Forelimb muscle (tissue), 1 donor: ENCODE measurements at regions not wholly inside any gene's neighbourhood (a gene's known extent, or its start where the extent isn't known, plus 50 kb on each side); places are given as distances from the start of the nearest gene placed in this dataset.

ENCODE experiments used
- DNase-seq: peaks from one replicate; pipeline ENCODE4 v3.0.0-alpha.2; 2013; ENCODE audit warnings: low read depth

- DNase-seq, result no peak
These were observed 487.0 kb upstream of the SEMA3D start for GRCh38 chr7:85673876-85674275.

GRCh38 chr7:85669225-85669624 lies 482.4 kb upstream of the SEMA3D start:
- no peak for DNase-seq

- DNase-seq, result no peak
These were observed 477.5 kb upstream of the SEMA3D start for GRCh38 chr7:85664341-85664740.

- DNase-seq, result no peak
These were observed 472.5 kb upstream of the SEMA3D start for GRCh38 chr7:85659364-85659763.

- no peak for DNase-seq
These were observed 468.4 kb upstream of the SEMA3D start for GRCh38 chr7:85655252-85655651.

GRCh38 chr7:85644272-85644671 lies 457.4 kb upstream of the SEMA3D start:
- no peak for DNase-seq

GRCh38 chr7:85641331-85641730 lies 454.5 kb upstream of the SEMA3D start:
- DNase-seq, result no peak

GRCh38 chr7:85638394-85638793 lies 451.5 kb upstream of the SEMA3D start:
- DNase-seq, result no peak

GRCh38 chr7:85634951-85635350 lies 448.1 kb upstream of the SEMA3D start:
- no peak for DNase-seq

- no peak for DNase-seq
These were observed 444.2 kb upstream of the SEMA3D start for GRCh38 chr7:85630904-85631600.

- DNase-seq, result no peak
These were observed 441.1 kb upstream of the SEMA3D start for GRCh38 chr7:85627791-85628586.

- DNase-seq, result no peak
These were observed 435.2 kb upstream of the SEMA3D start for GRCh38 chr7:85622059-85622458.

GRCh38 chr7:85620936-85621685 lies 434.3 kb upstream of the SEMA3D start:
- DNase-seq, result no peak

GRCh38 chr7:85619236-85619635 lies 432.4 kb upstream of the SEMA3D start:
- no peak for DNase-seq

GRCh38 chr7:85614684-85615083 lies 427.8 kb upstream of the SEMA3D start:
- DNase-seq, result no peak

GRCh38 chr7:85612514-85612913 lies 425.7 kb upstream of the SEMA3D start:
- DNase-seq, result no peak

- DNase-seq, result no peak
These were observed 421.9 kb upstream of the SEMA3D start for GRCh38 chr7:85608804-85609203.

GRCh38 chr7:85602196-85602595 lies 415.3 kb upstream of the SEMA3D start:
- DNase-seq, result no peak

- DNase-seq, result no peak
These were observed 413.5 kb upstream of the SEMA3D start for GRCh38 chr7:85600395-85600794.

GRCh38 chr7:85596827-85597226 lies 410.0 kb upstream of the SEMA3D start:
- no peak for DNase-seq

- peak; percentile 19 for DNase-seq
These were observed 408.9 kb upstream of the SEMA3D start for GRCh38 chr7:85595750-85596178.

GRCh38 chr7:85593355-85593754 lies 406.5 kb upstream of the SEMA3D start:
- DNase-seq, result no peak

- no peak for DNase-seq
These were observed 400.9 kb upstream of the SEMA3D start for GRCh38 chr7:85587785-85588184.
